ENCODE measurements at regions not wholly inside any gene's neighbourhood (a gene's known extent, or its start where the extent isn't known, plus 50 kb on each side); places are given as distances from the start of the nearest gene placed in this dataset.

DNA sequence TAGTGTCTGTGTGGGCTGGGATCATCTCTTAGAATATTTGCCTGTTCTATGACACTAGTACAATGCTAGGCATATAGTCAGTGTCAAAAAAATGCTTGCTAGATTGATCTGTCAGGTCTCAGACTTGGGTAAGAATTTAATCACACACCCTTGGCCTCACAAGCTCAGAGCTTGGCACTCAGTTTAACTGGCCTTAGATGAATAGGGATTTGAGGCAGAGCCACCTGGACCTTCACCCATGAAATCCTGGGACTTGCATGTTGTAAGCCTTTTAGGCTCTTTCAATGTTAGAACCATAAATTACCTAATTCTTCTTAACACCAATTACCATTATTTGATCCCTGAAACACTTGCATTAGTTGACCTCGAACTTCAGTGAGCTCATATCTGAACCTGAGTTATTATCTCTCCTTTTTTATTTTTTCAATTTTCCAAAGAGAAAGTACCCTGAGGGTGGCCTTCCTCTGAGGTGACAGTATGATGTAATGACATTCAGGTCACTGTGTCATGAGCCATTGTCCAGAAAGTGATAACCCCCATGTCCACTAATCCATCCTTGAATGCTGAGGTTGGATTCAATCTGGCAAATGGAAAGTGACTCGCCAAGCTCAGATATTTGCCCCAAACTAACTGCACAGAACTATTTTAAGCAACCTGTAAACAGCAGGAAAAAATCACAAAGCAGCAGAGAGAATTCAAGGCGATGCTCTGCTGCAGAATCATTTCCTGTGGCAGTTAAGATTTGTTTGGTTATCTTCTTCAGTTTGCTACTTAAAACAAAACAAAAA lies 615.2 kb upstream of the NR2F2 start:
- TF ChIP-seq U2AF1 (optimal IDR thresholded peaks at IDR 0.05; ENCODE audit: low read depth, low read length), result no peak
- TF ChIP-seq PHF8 (CRISPR knock-in tag; IDR thresholded peaks at IDR 0.05), result no peak
